Hematopoietic multipotent progenitor cell treated with erythropoietin and hydrocortisone succinate and interleukin-3 and kit ligand, for 4 days (in vitro differentiated cells): ENCODE measurements at regions not wholly inside any gene's neighbourhood (a gene's known extent, or its start where the extent isn't known, plus 50 kb on each side); places are given as distances from the start of the nearest gene placed in this dataset.

Source experiments
- DNase-seq: peaks from one replicate; pipeline ENCODE4 v3.0.0-alpha.2; 2015

- DNase-seq: no peak
These were observed 347.8 kb upstream of the GULP1 start for GRCh38 chr2:187943772-187944369.

DNA sequence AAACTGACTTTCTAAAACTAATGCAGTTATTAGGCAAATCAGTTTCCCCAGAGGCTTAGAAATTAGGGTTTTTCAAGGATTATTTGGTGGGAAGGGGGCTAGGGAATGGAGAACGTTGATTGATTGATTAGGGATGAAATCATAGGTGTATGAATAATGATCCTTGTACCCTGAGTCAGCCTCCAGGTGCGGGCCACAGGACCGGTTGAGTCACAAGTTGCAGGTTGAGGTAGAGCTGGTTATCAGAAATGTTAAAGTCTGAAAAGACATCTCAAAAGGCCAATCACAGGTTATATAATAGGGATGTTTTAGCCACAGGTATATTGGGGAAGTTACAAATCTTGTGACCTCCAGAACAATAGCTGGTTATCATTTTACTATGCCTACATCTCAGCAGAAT, 341.8 kb upstream of the GULP1 start:
- DNase-seq: no peak

- no peak for DNase-seq
These were observed 340.0 kb upstream of the GULP1 start for GRCh38 chr2:187951470-187952218.

DNA sequence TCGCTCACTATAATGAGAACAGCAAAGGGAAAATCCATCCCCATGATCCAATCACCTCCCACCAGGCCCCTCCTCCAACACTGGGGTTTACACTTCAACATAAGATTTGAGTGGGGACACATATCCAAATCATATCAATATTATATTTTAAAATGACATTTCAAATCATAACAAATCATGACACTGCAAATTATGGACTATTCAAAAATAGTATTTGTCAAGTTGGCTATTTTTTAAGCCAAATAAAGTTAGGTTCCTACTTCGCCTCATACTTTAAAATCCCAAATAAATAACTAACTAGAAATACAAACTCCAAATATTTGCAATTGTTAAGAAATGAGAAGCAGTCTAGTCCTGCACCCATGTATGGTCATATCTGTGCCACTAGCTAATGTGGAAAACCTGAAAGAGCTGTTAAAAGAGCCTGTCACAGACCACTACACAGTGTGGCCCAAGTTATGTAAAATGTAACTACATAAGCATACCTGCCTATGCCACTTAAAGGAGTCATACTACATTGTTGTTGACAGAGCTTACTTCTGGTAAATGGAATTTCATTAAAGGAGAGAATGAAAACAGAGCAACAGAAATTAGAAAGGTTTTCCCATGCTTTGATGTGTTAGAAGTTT, 334.7 kb upstream of the GULP1 start:
- no peak for DNase-seq

DNA sequence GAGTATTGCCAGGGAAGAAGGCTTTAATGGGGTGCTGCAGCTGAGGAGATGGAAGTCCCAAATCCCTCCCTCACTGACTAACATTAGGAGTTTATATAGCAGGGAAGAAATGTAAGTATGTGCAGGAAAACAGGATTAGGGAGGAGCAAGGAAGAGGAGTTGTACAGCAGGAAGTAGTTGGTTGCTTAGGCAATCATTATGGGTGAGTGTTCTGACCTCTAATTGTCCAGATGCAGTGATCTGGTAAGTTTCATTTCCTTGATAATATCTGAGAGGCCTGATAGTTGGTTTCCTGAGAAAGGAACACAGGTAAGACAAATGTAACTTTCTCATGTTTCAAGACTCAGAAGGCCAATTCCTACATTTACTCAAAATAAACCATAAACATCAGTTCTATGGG, 331.9 kb upstream of the GULP1 start:
- DNase-seq: no peak

GRCh38 chr2:187962538-187962937, 329.1 kb upstream of the GULP1 start:
- DNase-seq: no peak

GRCh38 chr2:187964746-187965145, 326.9 kb upstream of the GULP1 start:
- DNase-seq: no peak

DNA sequence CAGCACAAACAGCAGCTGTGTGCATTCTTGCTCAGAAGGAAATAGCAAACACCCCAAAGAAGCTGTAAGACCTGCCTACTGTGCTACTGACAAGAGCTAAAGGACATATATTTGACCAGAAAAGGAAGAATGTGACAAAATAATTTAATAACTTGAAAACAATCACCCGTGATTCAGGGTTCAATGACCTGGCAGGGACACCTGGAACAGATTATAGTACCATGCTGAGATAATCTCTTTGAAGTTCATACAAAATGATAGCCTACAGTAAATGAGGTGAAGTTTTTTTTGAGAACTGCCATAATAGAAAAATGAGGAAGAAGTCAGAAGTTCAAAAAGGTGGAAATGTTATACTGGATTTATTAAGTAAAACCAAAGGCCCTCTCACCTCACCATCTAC, 324.8 kb upstream of the GULP1 start:
- no peak for DNase-seq

GRCh38 chr2:187971893-187972292, 319.8 kb upstream of the GULP1 start:
- DNase-seq: peak; percentile 9

GRCh38 chr2:187976259-187976985, 315.3 kb upstream of the GULP1 start:
- DNase-seq: no peak

- no peak for DNase-seq
These were observed 314.7 kb upstream of the GULP1 start for GRCh38 chr2:187976986-187977333.

DNA sequence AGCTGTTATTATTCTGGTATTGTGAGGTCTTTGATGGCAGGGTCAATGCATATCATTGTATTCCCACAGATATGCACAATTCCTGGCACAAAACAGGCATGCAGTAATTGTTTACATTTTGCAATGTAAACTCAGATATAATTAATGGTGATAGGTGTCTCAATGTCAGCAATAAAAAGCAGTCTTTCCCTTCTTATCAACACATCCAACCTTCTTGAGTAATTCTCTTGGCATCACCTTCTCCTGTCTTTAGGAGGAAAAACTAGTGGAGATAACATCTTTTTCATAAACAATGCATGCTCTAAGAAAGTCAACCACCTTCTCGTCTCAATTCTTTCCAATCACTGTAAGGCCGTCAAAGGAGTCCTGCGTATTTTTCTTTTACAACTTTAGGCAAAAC, 313.3 kb upstream of the GULP1 start:
- no peak for DNase-seq

DNA sequence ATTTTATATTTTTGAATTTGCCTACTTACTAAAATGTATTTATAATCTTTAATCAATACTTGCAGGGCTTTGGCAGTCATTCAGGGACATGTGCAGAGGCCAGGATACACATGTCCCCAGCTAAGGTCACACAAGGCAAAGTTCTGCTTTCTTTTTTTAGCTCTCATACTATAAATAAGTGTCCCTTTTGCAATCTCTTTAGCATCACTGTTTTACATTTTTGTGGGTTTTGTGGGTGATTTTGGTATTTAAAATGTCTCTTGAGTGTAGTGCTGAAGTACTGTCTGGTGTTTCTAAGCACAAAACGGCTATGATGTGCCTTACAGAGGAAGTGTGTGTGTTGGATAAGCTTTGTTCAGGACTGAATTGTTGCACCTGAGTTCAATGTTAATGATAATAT, 309.0 kb upstream of the GULP1 start:
- peak; percentile 77 for DNase-seq

DNA sequence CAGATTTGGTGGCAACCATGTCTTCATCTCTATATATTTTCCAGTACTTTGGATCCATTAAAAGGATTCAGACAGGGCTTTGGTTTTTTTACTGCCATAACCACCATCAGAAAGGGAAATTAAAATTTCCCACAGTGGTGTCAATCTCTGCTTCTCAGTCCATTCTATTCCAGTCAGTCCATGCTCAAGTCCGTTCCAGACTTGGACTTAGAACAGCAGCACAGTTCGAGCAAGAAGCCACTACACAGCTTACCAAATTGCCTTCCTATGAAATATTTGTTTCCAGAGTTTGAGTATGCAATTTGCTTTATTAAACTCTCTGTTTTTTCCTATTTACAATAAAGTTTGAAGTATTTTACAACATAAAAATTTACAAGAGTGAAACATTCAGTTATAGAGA, 306.5 kb upstream of the GULP1 start:
- DNase-seq: no peak

DNA sequence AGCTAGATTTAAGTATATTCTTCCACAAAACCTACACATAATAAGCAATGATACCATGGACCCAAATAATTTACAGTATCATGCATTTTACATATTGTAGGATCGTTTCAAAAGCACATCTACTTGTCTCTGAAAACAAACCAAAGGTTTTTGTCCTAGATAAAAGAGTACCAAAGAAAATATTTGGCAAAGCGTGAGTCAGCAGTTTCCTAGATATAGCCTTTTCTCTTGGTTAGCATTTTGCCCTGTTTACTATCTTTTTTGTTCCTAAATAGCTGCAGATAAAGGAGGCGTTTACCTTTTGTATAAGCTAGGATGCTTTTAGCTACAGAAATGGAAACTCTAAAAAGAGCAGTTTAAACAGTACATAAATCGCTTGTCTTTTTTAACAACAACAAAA, 305.8 kb upstream of the GULP1 start:
- DNase-seq: peak; percentile 51

- DNase-seq: no peak
These were observed 305.1 kb upstream of the GULP1 start for GRCh38 chr2:187986390-187987105.

DNA sequence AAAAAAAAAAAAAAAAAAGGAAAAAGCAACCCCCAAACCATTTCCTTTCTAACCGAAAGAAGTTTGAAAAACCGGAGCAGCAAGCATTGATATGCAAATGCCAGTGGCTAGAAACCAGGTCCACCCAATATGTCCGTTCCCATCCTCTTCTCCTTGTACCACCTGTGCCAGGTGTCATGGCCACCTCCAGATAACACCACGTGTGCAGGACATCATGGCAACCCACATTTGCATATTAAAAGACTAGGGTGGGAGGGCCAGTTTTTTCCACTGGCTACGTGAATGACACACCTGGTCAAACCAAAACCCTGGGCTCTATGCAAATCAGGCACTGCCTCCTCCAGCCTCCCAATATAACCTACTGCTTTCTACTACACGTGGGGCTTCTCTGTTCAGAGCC, 303.3 kb upstream of the GULP1 start:
- DNase-seq: no peak

DNA sequence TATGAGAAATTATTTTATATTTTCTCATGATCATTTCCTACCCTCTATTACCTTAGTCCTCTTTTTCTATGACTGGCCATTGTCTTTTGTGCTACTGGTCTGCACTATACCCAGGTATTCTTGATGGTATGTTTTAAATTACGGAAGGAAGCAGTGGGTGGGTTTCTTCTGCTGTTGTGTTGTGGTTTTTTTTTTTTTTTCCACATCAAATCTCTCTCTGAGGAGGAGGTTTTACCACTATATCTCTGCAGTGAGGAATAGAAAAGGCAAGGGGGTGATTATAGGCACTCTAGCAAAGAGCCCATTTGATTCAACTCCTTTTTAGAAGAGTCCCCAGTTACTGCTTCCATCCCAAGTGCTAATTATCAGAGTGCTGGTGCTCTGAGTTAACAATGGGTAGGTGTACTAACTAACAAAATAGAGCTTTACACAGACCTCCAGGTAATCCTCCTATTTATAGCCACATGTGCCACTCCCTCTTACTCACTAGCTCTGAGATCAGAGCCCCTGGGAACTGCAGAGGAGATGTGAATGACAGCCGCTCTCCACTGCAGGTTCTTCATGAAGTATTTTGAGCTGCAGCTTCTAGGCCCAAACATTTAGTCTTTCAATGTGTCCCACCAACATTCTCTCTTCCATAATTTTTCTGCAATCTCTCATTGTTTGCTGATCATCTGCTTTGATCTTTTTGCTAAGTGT, 301.6 kb upstream of the GULP1 start:
- DNase-seq: peak; percentile 20

DNA sequence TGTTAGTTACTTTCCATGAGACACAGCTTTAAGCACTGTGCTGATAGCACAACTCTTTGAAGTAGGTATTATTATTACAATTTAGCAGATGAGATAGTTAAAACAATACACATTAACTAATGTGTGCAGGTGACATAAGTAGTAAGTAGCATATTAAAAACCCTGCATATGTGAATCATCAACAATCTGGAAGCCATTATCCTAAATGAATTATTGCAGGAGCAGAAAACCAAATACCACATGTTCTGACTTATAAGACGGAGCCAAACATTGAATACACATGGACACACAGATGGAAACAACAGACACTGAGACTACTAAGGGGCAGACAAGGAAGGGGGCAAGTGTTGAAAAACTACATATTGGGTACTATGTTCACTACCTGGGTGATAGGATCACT, 300.3 kb upstream of the GULP1 start:
- DNase-seq: no peak

DNA sequence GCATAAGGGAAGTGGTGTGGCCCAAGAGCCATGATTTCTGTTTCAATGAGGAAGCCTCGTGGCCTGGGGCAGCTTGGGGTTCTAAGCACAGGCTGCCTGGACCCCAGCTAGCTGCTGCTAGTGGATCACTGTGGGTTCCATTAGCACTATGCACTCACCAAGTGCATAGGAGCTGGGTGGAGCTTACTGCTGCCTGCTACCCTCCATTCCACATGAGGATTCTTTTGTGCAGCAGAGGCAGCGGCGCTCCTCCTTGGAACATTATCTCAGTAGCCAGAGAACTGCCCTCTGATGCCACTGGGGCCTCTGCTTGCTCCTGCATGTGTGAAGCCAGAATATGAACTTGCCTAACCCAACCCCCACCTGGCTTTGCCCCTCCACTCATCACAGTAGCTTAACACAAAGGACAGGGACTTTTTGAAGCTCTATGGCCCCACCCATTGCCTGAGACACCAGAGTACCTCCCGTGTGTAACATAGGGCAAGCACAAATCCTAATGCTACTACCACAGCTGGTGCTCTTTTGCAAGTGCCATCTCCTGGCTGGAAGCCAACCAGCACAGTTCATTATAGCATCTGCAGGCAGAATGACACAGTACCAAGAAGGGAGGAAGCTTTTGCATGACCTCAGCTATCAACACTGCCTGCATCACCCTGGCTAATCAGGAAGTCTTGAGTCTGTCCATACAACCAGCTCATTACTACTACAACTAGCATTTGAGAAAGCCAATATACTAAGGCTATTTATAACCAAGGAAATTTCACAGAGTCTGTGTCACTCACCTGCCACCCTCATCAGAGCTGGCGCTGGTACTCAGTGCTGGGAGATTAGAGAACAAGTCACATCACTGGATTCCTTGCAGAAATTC, 297.0 kb upstream of the GULP1 start:
- peak; percentile 47 for DNase-seq

DNA sequence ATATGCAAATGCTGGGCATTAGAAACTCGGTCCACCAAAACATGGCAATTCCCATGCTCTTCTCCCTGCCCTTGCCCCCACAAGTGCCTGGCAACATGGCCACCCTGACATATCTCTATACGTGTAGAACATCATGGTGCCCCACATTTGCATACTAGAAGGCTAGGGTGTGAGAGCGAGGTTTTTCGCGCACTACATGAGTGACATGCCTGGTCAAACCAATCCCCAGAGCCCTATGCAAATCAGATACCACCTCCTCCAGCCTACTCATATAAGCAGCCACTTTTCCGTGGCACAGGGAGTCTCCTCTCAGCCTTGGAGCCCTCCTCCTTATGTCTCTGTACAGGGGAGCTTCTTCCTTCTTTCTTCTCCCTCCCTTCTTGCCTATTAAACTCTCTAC, 296.1 kb upstream of the GULP1 start:
- DNase-seq: no peak

GRCh38 chr2:187996630-187997029, 295.0 kb upstream of the GULP1 start:
- no peak for DNase-seq
